CD4-positive, alpha-beta memory T cell (primary cell): ENCODE measurements at regions not wholly inside any gene's neighbourhood (a gene's known extent, or its start where the extent isn't known, plus 50 kb on each side); places are given as distances from the start of the nearest gene placed in this dataset.
A peak's percentile ranks its signal among the peaks of the same experiment; 100 is the strongest.

ENCODE experiments used
- CTCF ChIA-PET: fragments of 350-600 bp; sonication (Branson Sonifier 250); formaldehyde crosslinking; loops from one replicate; lab custom pipeline; 2021; ENCODE audit warnings: inconsistent platforms; ENCODE audit not compliant: partially characterized antibody; lab: Charles Lee
- POLR2A ChIA-PET: fragments of 350-600 bp; sonication (Branson Sonifier 250); formaldehyde crosslinking; loops from one replicate; lab custom pipeline; 2021; ENCODE audit not compliant: partially characterized antibody; lab: Charles Lee
- DNase-seq, 5 donors: peaks; one replicate each; pipeline versions ENCODE4 v3.0.0 to v3.0.0-alpha.2; 2020 to 2022; ENCODE audit warnings: mixed read lengths in 1 of 5
- H3K27ac ChIP-seq: one replicate; pipeline ENCODE4 v1.7.0; 2013; ENCODE audit warnings: low read depth, low read length
- H3K27me3 ChIP-seq: 2 replicates; pipeline ENCODE4 v1.7.0; 2013; ENCODE audit warnings: mild to moderate bottlenecking, low read length, moderate library complexity; ENCODE audit not compliant: insufficient read depth
- H3K36me3 ChIP-seq: 2 replicates; pipeline ENCODE4 v1.7.0; 2013; ENCODE audit warnings: mild to moderate bottlenecking, low read length, moderate library complexity; ENCODE audit not compliant: insufficient read depth
- H3K4me1 ChIP-seq: 2 replicates; pipeline ENCODE4 v1.7.0; 2013; ENCODE audit warnings: mild to moderate bottlenecking, low read length, moderate library complexity; ENCODE audit not compliant: insufficient read depth
- H3K4me3 ChIP-seq, 2 donors: one replicate each; pipeline ENCODE4 v1.7.0; 2013; ENCODE audit warnings: low read length in 2 of 2, mild to moderate bottlenecking in 1 of 2
- H3K9me3 ChIP-seq, 2 donors: one replicate each; pipeline ENCODE4 v1.7.0; 2013; ENCODE audit warnings: low read length in 2 of 2, control low read depth in 1 of 2; ENCODE audit not compliant: control insufficient read depth in 1 of 2
- H3K27ac Mint-ChIP-seq, 7 donors: one replicate each; pipeline ENCODE4 v1.8.0; 2020 to 2021; ENCODE audit warnings: mixed read lengths in 7 of 7, mild to moderate bottlenecking in 6 of 7, inconsistent platforms in 3 of 7, moderate library complexity in 3 of 7
- H3K27me3 Mint-ChIP-seq, 2 donors: one replicate each; pipeline ENCODE4 v1.8.0; 2020 to 2021; ENCODE audit warnings: mixed read lengths in 2 of 2
- H3K36me3 Mint-ChIP-seq, 2 donors: one replicate each; pipeline ENCODE4 v1.8.0; 2020 to 2021; ENCODE audit warnings: mixed read lengths in 2 of 2, inconsistent platforms in 1 of 2, mild to moderate bottlenecking in 1 of 2
- H3K4me1 Mint-ChIP-seq, 4 donors: one replicate each; pipeline ENCODE4 v1.8.0; 2020 to 2021; ENCODE audit warnings: mixed read lengths in 4 of 4, mild to moderate bottlenecking in 1 of 4
- H3K4me3 Mint-ChIP-seq, 8 donors: one replicate each; pipeline ENCODE4 v1.8.0; 2020 to 2021; ENCODE audit warnings: mixed read lengths in 8 of 8, mild to moderate bottlenecking in 7 of 8, moderate library complexity in 6 of 8, inconsistent platforms in 3 of 8
- H3K9me3 Mint-ChIP-seq, 8 donors: one replicate each; pipeline ENCODE4 v1.8.0; 2020 to 2021; ENCODE audit warnings: mixed read lengths in 8 of 8, mild to moderate bottlenecking in 5 of 8, inconsistent platforms in 3 of 8, moderate library complexity in 1 of 8
- intact Hi-C: fragments of 100-400 bp; cut with micrococcal nuclease; formaldehyde crosslinking; loops from one replicate; pipeline ENCODE4 v1.15.1; 2023

DNA sequence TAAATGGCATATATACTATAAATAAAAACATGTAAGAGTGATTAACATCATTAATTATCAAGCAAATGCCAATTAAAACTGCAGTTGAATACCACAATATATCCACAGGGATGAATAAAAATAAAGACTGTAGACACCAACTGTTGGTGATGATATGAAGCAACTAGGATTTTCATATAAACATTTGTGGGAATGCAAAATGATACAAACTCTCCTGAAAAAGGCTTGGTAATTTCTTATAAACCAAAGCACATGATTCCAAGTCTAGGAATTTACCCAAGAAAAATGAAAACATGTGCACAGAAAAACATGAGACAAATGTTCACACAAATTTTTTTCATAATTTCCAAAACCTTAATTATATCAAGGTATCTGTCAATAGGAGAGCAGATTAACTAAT lies 448.1 kb downstream of the ETV1 start:
- CTCF ChIA-PET, result no interaction called here
- Mint-ChIP-seq H3K4me1 (no peaks in the 10 kb centered on the region), H3K36me3 (no peaks in the 10 kb centered on the region), H3K27ac (no peak overlapping the region), H3K9me3 (no peaks in the 10 kb centered on the region), H3K27me3 (no peaks in the 10 kb centered on the region), H3K4me3 (no peak overlapping the region)
- Histone ChIP-seq H3K36me3 (no peaks in the 10 kb centered on the region), H3K4me1 (no peaks in the 10 kb centered on the region), H3K4me3 (no peak overlapping the region), H3K27ac (no peak overlapping the region), H3K27me3 (no peaks in the 10 kb centered on the region), H3K9me3 (no peaks in the 10 kb centered on the region)
- no peak for DNase-seq
- intact Hi-C loops, result no loop called here
- POLR2A ChIA-PET, result no interaction called here

GRCh38 chr7:13542451-13542850 lies 447.0 kb downstream of the ETV1 start:
- H3K36me3 ChIP-seq, result no peaks in the 10 kb centered on the region
- no peaks in the 10 kb centered on the region for H3K4me1 ChIP-seq
- no peak overlapping the region for H3K4me3 ChIP-seq
- Mint-ChIP-seq H3K27me3 (no peaks in the 10 kb centered on the region), H3K4me1 (no peaks in the 10 kb centered on the region), H3K9me3 (no peaks in the 10 kb centered on the region), H3K27ac (no peak overlapping the region), H3K4me3 (no peak overlapping the region), H3K36me3 (no peaks in the 10 kb centered on the region)
- CTCF ChIA-PET, result interaction anchor here (1.0 kb wide), 1 partner anchor 248 kb away, joined by 4 read pairs; no protein-coding TSS in a partner anchor
- POLR2A ChIA-PET, result no interaction called here
- DNase-seq, result no peak
- H3K27ac ChIP-seq, result no peak overlapping the region
- intact Hi-C loops, result no loop called here
- no peaks in the 10 kb centered on the region for H3K9me3 ChIP-seq
- no peaks in the 10 kb centered on the region for H3K27me3 ChIP-seq

DNA sequence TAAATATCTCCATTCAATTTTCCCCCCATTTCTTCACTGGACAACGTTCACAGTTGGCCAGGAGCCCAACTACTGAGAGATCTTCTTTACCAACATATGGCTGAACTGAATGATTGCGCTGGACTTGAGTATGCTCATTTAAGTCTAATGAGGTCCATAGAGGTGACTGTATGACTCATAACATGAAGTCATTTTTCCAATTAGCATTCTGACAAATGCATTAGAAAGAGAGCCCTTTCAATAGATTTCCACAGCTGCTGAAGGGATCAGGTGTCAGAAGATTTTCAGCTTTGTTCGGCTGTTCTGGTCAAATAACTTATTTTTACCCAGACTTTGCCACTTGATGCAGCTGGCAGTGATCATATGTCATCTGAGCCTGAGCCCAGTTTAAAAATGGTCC lies 438.0 kb downstream of the ETV1 start:
- no peak overlapping the region for H3K4me3 Mint-ChIP-seq
- Histone ChIP-seq H3K4me1 (no peaks in the 10 kb centered on the region), H3K27ac (no peak overlapping the region), H3K9me3 (peaks cover 0 to 3% of the 10 kb centered on the region in 2 donors), H3K4me3 (no peak overlapping the region), H3K36me3 (no peaks in the 10 kb centered on the region), H3K27me3 (no peaks in the 10 kb centered on the region)
- intact Hi-C loops, result no loop called here
- peaks cover 0 to 4% (median 0%) of the 10 kb centered on the region in 8 donors for H3K9me3 Mint-ChIP-seq
- H3K36me3 Mint-ChIP-seq, result no peaks in the 10 kb centered on the region
- H3K27ac Mint-ChIP-seq, result no peak overlapping the region
- DNase-seq, result no peak
- ChIA-PET CTCF (no interaction called here), POLR2A (no interaction called here)
- peaks cover 0 to 2% of the 10 kb centered on the region in 2 donors for H3K27me3 Mint-ChIP-seq
- no peaks in the 10 kb centered on the region for H3K4me1 Mint-ChIP-seq

- Histone ChIP-seq H3K4me1 (no peaks in the 10 kb centered on the region), H3K9me3 (no peaks in the 10 kb centered on the region), H3K4me3 (no peak overlapping the region), H3K36me3 (no peaks in the 10 kb centered on the region), H3K27ac (no peak overlapping the region), H3K27me3 (no peaks in the 10 kb centered on the region)
- POLR2A ChIA-PET, result no interaction called here
- Mint-ChIP-seq H3K36me3 (no peaks in the 10 kb centered on the region), H3K27ac (no peak overlapping the region), H3K4me3 (no peak overlapping the region), H3K27me3 (no peaks in the 10 kb centered on the region), H3K9me3 (no peaks in the 10 kb centered on the region), H3K4me1 (peaks cover 0 to 8% (median 5%) of the 10 kb centered on the region in 4 donors)
- intact Hi-C loops, result no loop called here
- CTCF ChIA-PET, result no interaction called here
- no peak for DNase-seq
Observed at GRCh38 chr7:13560441-13560840, 429.0 kb downstream of the ETV1 start.

DNA sequence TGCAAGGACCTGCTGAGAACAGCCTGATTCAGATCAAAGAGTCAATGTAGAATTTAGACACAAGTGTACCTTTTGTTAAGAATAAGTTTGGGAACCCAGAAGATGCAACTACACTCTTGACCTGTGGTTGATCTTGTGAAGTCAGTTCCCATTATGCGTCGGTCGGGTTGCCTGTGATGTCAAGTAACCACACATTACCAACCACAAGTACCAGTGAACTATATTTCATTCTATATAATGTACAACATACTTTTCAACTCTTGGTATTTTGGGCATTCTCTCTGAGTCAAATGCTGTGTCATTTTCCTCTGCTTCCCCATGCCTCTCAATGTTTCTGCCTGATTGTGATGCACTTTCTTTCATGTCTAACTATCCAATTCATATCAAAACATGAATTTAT lies 426.2 kb downstream of the ETV1 start:
- Histone ChIP-seq H3K27ac (no peak overlapping the region), H3K4me3 (no peak overlapping the region), H3K9me3 (no peaks in the 10 kb centered on the region), H3K27me3 (no peaks in the 10 kb centered on the region), H3K36me3 (no peaks in the 10 kb centered on the region), H3K4me1 (no peaks in the 10 kb centered on the region)
- no peak overlapping the region for H3K4me3 Mint-ChIP-seq
- H3K27ac Mint-ChIP-seq, result no peak overlapping the region
- H3K27me3 Mint-ChIP-seq, result no peaks in the 10 kb centered on the region
- DNase-seq, result peak in 1 of 5 donors; percentile 3
- CTCF ChIA-PET, result no interaction called here
- H3K4me1 Mint-ChIP-seq, result peaks cover 0 to 7% (median 3%) of the 10 kb centered on the region in 4 donors
- H3K9me3 Mint-ChIP-seq, result no peaks in the 10 kb centered on the region
- POLR2A ChIA-PET, result no interaction called here
- intact Hi-C loops, result no loop called here
- no peaks in the 10 kb centered on the region for H3K36me3 Mint-ChIP-seq

- H3K27me3 Mint-ChIP-seq, result no peaks in the 10 kb centered on the region
- H3K4me3 Mint-ChIP-seq, result no peak overlapping the region
- ChIA-PET CTCF (no interaction called here), POLR2A (no interaction called here)
- Histone ChIP-seq H3K27me3 (no peaks in the 10 kb centered on the region), H3K36me3 (no peaks in the 10 kb centered on the region), H3K4me1 (no peaks in the 10 kb centered on the region), H3K4me3 (no peak overlapping the region), H3K9me3 (no peaks in the 10 kb centered on the region), H3K27ac (no peak overlapping the region)
- H3K4me1 Mint-ChIP-seq, result peaks cover 0 to 7% (median 3%) of the 10 kb centered on the region in 4 donors
- no peak overlapping the region for H3K27ac Mint-ChIP-seq
- no peaks in the 10 kb centered on the region for H3K36me3 Mint-ChIP-seq
- H3K9me3 Mint-ChIP-seq, result no peaks in the 10 kb centered on the region
- intact Hi-C loops, result no loop called here
- no peak for DNase-seq
Observed at GRCh38 chr7:13563680-13564079, 425.8 kb downstream of the ETV1 start.

- Mint-ChIP-seq H3K9me3 (peaks cover 0 to 4% (median 0%) of the 10 kb centered on the region in 8 donors), H3K27me3 (peaks cover 0 to 2% of the 10 kb centered on the region in 2 donors), H3K36me3 (no peaks in the 10 kb centered on the region), H3K4me3 (no peak overlapping the region), H3K4me1 (no peaks in the 10 kb centered on the region), H3K27ac (no peak overlapping the region)
- ChIA-PET POLR2A (no interaction called here), CTCF (no interaction called here)
- Histone ChIP-seq H3K27me3 (no peaks in the 10 kb centered on the region), H3K9me3 (no peaks in the 10 kb centered on the region), H3K4me3 (no peak overlapping the region), H3K36me3 (no peaks in the 10 kb centered on the region), H3K27ac (no peak overlapping the region), H3K4me1 (no peaks in the 10 kb centered on the region)
- no peak for DNase-seq
- intact Hi-C loops, result no loop called here
Observed at GRCh38 chr7:13577566-13578145, 411.8 kb downstream of the ETV1 start.

DNA sequence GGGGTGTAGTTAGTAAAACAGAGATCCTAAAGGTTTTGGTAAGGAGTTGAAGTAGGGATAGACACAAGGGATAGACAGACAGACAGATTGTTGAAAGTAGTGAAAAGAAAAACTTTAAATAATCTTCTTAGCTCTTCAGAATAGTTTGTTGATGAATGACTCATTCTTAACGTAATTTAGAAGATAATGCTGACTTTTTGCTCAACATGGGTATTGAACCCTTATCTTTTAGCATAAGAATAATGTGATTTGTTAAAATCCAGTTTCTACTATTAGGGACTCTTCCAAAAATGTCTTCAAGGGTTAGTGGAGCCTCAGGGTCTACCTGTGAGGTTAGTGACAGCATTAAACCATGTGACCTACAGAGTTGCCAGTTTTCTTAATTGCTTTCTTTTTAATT lies 411.2 kb downstream of the ETV1 start:
- no peak for DNase-seq
- H3K9me3 Mint-ChIP-seq, result peaks cover 0 to 4% (median 0%) of the 10 kb centered on the region in 8 donors
- H3K36me3 Mint-ChIP-seq, result no peaks in the 10 kb centered on the region
- H3K36me3 ChIP-seq, result no peaks in the 10 kb centered on the region
- CTCF ChIA-PET, result no interaction called here
- intact Hi-C loops, result no loop called here
- H3K27me3 ChIP-seq, result no peaks in the 10 kb centered on the region
- H3K4me3 Mint-ChIP-seq, result peak overlapping the region in 1 of 8 donors; percentile 11
- H3K9me3 ChIP-seq, result no peaks in the 10 kb centered on the region
- POLR2A ChIA-PET, result no interaction called here
- no peaks in the 10 kb centered on the region for H3K27me3 Mint-ChIP-seq
- no peaks in the 10 kb centered on the region for H3K4me1 Mint-ChIP-seq
- no peak overlapping the region for H3K4me3 ChIP-seq
- H3K4me1 ChIP-seq, result no peaks in the 10 kb centered on the region
- H3K27ac ChIP-seq, result no peak overlapping the region
- peak overlapping the region in 1 of 7 donors; percentile 43 for H3K27ac Mint-ChIP-seq
